AG10803 (cell line): ENCODE measurements at regions not wholly inside any gene's neighbourhood (a gene's known extent, or its start where the extent isn't known, plus 50 kb on each side); places are given as distances from the start of the nearest gene placed in this dataset.

Experiments used
- DNase-seq: peaks from one replicate; pipeline ENCODE4 v3.0.0; 2010; ENCODE audit warnings: low read depth
- H3K4me3 ChIP-seq: 2 replicates; pipeline ENCODE4 v1.5.1; 2011; ENCODE audit warnings: mild to moderate bottlenecking, low read length, control low read depth
- TF ChIP-seq, protein P1 (sequence below): conservative IDR thresholded peaks from 2 replicates; pipeline ENCODE4 v1.5.1; 2011; ENCODE audit warnings: mild to moderate bottlenecking, low read length, control low read depth, inconsistent platforms

GRCh38 chr3:69674752-69675151, 64.5 kb upstream of the MITF start:
- DNase-seq: no peak
- TF ChIP-seq, protein P1, sequence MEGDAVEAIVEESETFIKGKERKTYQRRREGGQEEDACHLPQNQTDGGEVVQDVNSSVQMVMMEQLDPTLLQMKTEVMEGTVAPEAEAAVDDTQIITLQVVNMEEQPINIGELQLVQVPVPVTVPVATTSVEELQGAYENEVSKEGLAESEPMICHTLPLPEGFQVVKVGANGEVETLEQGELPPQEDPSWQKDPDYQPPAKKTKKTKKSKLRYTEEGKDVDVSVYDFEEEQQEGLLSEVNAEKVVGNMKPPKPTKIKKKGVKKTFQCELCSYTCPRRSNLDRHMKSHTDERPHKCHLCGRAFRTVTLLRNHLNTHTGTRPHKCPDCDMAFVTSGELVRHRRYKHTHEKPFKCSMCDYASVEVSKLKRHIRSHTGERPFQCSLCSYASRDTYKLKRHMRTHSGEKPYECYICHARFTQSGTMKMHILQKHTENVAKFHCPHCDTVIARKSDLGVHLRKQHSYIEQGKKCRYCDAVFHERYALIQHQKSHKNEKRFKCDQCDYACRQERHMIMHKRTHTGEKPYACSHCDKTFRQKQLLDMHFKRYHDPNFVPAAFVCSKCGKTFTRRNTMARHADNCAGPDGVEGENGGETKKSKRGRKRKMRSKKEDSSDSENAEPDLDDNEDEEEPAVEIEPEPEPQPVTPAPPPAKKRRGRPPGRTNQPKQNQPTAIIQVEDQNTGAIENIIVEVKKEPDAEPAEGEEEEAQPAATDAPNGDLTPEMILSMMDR: no peak
- no peak overlapping the region for H3K4me3 ChIP-seq

GRCh38 chr3:69671082-69671952, 67.9 kb upstream of the MITF start:
- no peak overlapping the region for H3K4me3 ChIP-seq
- TF ChIP-seq, protein P1: peak; percentile 77
- peak; percentile 26 for DNase-seq

GRCh38 chr3:69669070-69669469, 70.2 kb upstream of the MITF start:
- TF ChIP-seq, protein P1: no peak
- no peak overlapping the region for H3K4me3 ChIP-seq
- DNase-seq: no peak

GRCh38 chr3:69665026-69665737, 74.1 kb upstream of the MITF start:
- TF ChIP-seq, protein P1: no peak
- DNase-seq: no peak
- H3K4me3 ChIP-seq: no peak overlapping the region

GRCh38 chr3:69660631-69661030, 78.6 kb upstream of the MITF start:
- DNase-seq: no peak
- TF ChIP-seq, protein P1: no peak
- no peak overlapping the region for H3K4me3 ChIP-seq

- no peak overlapping the region for H3K4me3 ChIP-seq
- TF ChIP-seq, protein P1: no peak
- no peak for DNase-seq
Measured at GRCh38 chr3:69659180-69659910, 79.9 kb upstream of the MITF start.
